ENCODE measurements at regions not wholly inside any gene's neighbourhood (a gene's known extent, or its start where the extent isn't known, plus 50 kb on each side); places are given as distances from the start of the nearest gene placed in this dataset.
"Not testable (repeated sequence)": the region's sequence is repeated elsewhere in the genome, so short reads cannot be mapped to it uniquely, and the experiment has no call there.

GRCh38 chr17:78305801-78306200, 54.1 kb downstream of the SOCS3 start:
- DNase-seq (ENCODE audit: low spot score in 2 of 2) (no peak), FAIRE-seq (no peak)

GRCh38 chr17:78304549-78305037, 55.3 kb downstream of the SOCS3 start:
- FAIRE-seq = no peak

GRCh38 chr17:78302478-78302877, 57.4 kb downstream of the SOCS3 start:
- FAIRE-seq (peak; percentile 71), DNase-seq (ENCODE audit: low spot score in 2 of 2) (no peak)

More at GRCh38 chr17:78304549-78305037, 55.3 kb downstream of the SOCS3 start:
- DNase-seq (ENCODE audit: low spot score in 2 of 2) = no peak

- DNase-seq (ENCODE audit: low spot score in 2 of 2) = no peak
- no peak for FAIRE-seq
Observed at GRCh38 chr17:78301821-78302213, 58.1 kb downstream of the SOCS3 start.

DNA sequence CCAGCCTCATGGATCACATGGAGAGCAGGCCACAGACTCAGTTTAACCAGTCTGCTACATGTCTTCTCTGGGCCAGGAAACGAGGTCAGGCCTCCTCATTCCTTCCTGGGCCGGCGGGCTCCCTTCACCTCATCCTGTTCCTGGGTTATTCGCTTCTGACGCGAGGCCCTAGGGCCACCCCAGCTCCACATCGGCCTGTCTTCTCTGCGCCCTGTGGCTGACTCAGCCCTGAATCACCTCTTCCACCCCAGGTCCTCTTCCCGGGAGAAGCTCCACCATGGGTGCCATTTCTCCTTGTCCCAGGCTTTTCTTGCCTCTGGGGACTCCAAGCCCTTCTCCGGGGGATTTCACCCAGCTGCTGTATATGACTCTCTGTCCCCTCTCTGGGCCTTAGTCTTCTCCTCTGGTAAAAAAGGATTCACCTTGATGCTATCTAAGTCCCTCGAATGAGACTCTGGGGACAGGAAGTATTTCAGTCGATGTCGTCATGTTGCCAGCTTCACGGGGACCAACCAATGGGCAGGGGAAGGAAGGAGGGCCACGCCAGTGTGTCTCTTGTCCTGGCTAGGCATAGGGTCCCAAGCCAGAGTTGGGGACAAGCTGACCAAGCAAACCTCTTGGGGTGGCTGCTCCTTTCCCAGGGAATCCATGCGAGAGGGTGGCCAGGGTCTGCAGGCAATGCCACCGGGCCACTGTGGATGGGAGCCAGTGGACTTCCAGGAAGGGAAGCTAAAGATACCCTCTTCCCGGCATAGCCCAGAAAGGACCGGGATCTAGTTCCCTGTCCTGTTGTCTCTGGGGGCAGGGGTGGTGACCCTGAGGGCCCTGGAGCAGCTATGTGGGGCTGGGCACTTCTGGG, 58.7 kb downstream of the SOCS3 start:
- FAIRE-seq = no peak
- no peak for DNase-seq (ENCODE audit: low spot score in 2 of 2)

GRCh38 chr17:78299049-78299448, 60.8 kb downstream of the SOCS3 start:
- FAIRE-seq (no peak), DNase-seq (ENCODE audit: low spot score in 2 of 2) (no peak)

GRCh38 chr17:78294776-78295175, 63.3 kb downstream of the TMEM235 start:
- no peak for FAIRE-seq
- DNase-seq (ENCODE audit: low spot score in 2 of 2) = no peak

- no peak for FAIRE-seq
- no peak for DNase-seq (ENCODE audit: low spot score in 2 of 2)
Observed at GRCh38 chr17:78294356-78294755, 62.9 kb downstream of the TMEM235 start.

DNA sequence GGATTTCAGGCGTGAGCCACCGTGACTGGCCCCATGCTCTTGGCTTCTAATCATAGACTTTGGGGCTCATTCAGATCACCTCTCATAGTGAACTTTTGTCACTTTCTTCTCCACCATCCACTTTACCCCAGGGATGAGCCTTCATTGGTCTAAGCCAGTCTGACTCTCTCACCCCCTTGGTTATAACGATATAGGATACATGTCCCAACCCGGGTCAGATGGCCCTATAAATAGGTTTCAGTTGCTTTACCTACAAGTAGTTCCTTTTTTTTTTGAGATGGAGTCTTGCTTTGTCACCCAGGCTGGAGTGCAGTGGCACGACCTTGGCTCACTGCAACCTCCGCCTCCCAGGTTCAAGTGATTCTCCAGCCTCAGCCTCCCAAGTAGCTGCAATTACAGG, 61.7 kb downstream of the TMEM235 start:
- FAIRE-seq; DNase-seq (ENCODE audit: low spot score in 2 of 2): not testable (repeated sequence)

- DNase-seq (ENCODE audit: low spot score in 2 of 2) (no peak), FAIRE-seq (no peak)
Observed at GRCh38 chr17:78291944-78292910, 60.8 kb downstream of the TMEM235 start.

GRCh38 chr17:78290721-78291120, 59.3 kb downstream of the TMEM235 start:
- no peak for FAIRE-seq
- DNase-seq (ENCODE audit: low spot score in 2 of 2) = no peak

All from frontal cortex (tissue), 3 donors.